HFF-Myc (cell line): ENCODE measurements at regions not wholly inside any gene's neighbourhood (a gene's known extent, or its start where the extent isn't known, plus 50 kb on each side); places are given as distances from the start of the nearest gene placed in this dataset.

Source experiments
- DNase-seq: peaks from one replicate; pipeline ENCODE4 v3.0.0-alpha.2; 2011; ENCODE audit warnings: low read depth; ENCODE audit errors: extremely low read depth
- H3K4me3 ChIP-seq: replicated peaks from 2 replicates; pipeline ENCODE4 v1.5.1; 2011; ENCODE audit warnings: low read depth, mild to moderate bottlenecking, control low read depth, low read length
- TF ChIP-seq, protein P1 (sequence below): IDR thresholded peaks from 2 replicates; pipeline ENCODE4 v1.5.1; 2012; ENCODE audit warnings: mild to moderate bottlenecking, low read depth, low read length, control low read depth; ENCODE audit errors: missing control alignments

DNA sequence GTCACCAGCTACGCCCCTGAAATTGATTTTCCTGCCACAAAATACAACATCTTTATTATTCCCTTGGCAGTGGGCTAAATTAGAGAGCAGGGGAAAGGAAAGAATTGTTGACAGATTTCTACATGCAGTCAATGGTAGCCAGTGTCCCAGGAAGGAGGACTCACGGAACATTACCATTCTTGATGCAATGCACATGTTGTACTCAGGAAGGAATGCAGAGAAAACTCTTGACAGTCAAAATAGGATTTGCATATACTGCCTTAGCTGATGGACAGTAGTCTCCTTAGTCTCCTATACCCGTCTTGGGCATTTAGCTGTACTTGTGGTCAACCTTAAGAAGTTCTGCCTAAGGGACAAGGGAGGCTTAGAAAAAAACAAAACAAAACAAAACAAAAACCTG lies 158.0 kb upstream of the GYPA start:
- DNase-seq, result no peak
- no peak overlapping the region for H3K4me3 ChIP-seq
- TF ChIP-seq, protein P1, sequence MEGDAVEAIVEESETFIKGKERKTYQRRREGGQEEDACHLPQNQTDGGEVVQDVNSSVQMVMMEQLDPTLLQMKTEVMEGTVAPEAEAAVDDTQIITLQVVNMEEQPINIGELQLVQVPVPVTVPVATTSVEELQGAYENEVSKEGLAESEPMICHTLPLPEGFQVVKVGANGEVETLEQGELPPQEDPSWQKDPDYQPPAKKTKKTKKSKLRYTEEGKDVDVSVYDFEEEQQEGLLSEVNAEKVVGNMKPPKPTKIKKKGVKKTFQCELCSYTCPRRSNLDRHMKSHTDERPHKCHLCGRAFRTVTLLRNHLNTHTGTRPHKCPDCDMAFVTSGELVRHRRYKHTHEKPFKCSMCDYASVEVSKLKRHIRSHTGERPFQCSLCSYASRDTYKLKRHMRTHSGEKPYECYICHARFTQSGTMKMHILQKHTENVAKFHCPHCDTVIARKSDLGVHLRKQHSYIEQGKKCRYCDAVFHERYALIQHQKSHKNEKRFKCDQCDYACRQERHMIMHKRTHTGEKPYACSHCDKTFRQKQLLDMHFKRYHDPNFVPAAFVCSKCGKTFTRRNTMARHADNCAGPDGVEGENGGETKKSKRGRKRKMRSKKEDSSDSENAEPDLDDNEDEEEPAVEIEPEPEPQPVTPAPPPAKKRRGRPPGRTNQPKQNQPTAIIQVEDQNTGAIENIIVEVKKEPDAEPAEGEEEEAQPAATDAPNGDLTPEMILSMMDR, result no peak

DNA sequence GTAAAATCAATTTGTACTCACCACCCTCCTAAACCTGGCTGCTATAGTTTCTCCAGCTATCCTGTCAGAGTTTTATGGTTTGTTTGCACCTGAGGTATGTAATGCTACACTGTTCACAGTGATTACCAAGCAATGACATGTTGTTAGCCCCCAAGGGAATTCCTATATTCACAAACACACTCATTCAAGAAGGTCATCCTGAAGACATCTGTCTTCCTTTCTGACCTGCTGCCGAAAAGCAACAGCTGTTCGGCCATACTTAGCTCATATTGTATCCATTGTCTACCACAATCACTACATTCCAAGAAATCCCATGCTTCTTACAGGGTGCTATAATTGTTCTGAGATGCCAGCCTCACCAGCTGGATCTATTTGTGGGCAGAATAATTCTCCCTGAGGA lies 160.1 kb upstream of the GYPA start:
- TF ChIP-seq, protein P1, result no peak

DNA sequence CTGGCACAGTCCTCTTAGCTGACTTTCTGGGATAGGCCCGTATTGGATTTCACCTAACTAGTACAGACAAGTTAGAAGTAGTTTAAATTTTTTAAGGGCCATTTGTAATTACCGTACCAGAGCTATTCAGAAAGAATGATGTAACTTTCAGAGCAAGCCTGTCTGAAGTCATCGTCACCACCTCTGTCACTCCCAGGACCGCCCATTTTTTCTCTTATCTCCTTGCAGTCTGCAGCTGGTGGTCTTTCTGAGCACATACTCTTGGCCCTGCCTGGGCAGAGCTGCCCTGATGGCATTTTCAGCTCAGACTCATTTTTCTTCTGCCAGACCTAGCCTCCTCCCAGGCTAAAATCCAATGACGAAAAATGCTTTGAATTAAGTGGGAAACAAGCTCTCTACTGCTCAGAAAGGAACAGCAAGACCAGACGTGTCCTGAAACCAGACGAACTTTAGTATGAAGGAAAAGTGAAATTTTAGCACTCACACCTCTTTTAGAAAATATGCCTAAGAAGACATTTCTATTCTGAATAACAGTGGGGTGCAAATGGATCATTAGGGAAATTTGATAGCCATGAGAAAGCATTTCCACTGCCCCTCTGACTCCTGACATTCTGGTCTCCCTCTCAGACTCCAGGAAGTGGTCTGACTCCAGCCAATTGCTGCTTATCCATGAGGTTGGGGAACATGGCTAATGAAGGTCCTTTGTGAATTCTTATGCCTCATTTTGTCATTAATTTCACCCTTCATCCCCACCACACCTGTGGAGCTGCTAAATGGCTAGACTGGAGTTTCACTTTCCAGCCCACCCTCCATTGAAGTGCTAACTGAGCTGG lies 162.4 kb upstream of the GYPA start:
- no peak overlapping the region for H3K4me3 ChIP-seq
- TF ChIP-seq, protein P1, result no peak
- no peak for DNase-seq

More for the DNA sequence above, 160.1 kb upstream of the GYPA start:
- no peak for DNase-seq
- no peak overlapping the region for H3K4me3 ChIP-seq

DNA sequence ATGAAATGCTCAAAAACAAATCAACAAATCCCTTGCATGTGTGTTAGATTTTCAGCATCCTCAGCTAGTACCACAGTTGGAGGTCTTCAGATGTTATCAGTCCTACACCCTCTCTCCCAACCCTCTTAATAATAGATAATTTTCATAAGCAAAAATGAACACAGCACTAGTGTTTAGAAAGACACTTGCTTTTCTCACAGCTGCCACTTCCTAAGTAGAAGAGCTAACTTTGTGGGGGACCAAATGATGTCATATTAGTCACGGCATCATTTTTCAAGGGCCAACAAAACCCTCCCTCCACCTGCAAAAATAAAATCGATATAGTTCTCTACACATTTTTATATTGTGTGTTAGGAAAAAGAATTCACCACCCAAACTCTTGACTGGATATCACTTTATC lies 163.5 kb upstream of the GYPA start:
- no peak overlapping the region for H3K4me3 ChIP-seq
- TF ChIP-seq, protein P1, result no peak
- no peak for DNase-seq

DNA sequence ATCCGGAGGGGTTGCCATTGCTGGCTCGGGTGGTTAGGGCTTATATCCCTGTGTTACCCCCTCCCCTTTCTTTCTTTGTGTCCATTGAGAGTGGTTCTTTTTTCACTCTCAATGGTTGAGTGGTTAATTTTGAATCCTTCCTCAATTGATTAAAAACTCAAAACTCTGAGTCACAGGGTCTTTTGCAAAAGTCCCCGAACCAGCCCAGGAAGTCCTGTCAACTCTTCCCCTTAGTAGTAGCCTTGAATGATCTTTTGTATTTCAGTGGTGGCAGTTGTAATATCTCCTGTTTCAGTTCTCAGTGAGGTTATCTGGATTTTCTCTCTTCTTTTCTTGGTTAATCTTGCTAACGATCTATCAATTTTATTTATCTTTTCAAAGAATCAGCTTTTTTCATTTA lies 170.0 kb upstream of the GYPA start:
- no peak overlapping the region for H3K4me3 ChIP-seq
- TF ChIP-seq, protein P1, result no peak
- no peak for DNase-seq

DNA sequence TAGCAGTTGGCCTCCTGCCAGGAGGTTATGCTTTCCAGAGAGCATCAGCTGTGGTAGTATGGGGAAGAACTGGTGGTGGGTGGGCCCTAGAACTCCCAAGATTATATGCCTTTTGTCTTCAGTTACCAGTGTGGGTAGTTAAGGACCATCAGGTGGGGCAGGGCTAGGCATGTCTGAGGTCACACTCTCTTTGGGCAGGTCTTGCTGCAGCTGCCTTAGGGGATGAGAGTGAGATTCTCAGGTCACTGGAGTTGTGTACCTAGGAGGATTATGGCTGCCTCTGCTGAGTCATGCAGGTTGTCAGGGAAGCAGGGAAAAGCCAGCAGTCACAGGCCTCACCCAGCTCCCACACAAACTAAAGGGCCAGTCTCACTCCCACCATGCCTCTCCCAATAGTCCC lies 172.9 kb upstream of the GYPA start:
- no peak overlapping the region for H3K4me3 ChIP-seq
- TF ChIP-seq, protein P1, result no peak
- DNase-seq, result no peak
